Effector memory CD8-positive, alpha-beta T cell (primary cell): ENCODE measurements at regions not wholly inside any gene's neighbourhood (a gene's known extent, or its start where the extent isn't known, plus 50 kb on each side); places are given as distances from the start of the nearest gene placed in this dataset.

Experiments
- ATAC-seq: fragments of 150-1000 bp; cut with Tn5 transposase; replicated peaks from 2 replicates; pipeline ENCODE4 v1.10.0; 2021; ENCODE audit warnings: mild to moderate bottlenecking, moderate library complexity
- DNase-seq, 3 experiments: peaks; one replicate each; pipeline ENCODE4 v3.0.0; 2021
- H3K27ac Mint-ChIP-seq, 2 donors: one replicate each; pipeline ENCODE4 v1.8.0; 2022; ENCODE audit warnings: mild to moderate bottlenecking in 2 of 2, mixed read lengths in 2 of 2, moderate library complexity in 2 of 2
- H3K27me3 Mint-ChIP-seq, 2 donors: one replicate each; pipeline ENCODE4 v1.8.0; 2022; ENCODE audit warnings: mixed read lengths in 2 of 2
- H3K36me3 Mint-ChIP-seq: one replicate; pipeline ENCODE4 v1.8.0; 2022; ENCODE audit warnings: mild to moderate bottlenecking, moderate library complexity, mixed read lengths; ENCODE audit not compliant: insufficient read depth
- H3K4me1 Mint-ChIP-seq, 2 donors: one replicate each; pipeline ENCODE4 v1.8.0; 2022; ENCODE audit warnings: low read depth in 2 of 2, mixed read lengths in 2 of 2
- H3K4me3 Mint-ChIP-seq, 2 donors: one replicate each; pipeline ENCODE4 v1.8.0; 2022; ENCODE audit warnings: mild to moderate bottlenecking in 2 of 2, mixed read lengths in 2 of 2, moderate library complexity in 2 of 2
- H3K9me3 Mint-ChIP-seq, 2 donors: one replicate each; pipeline ENCODE4 v1.8.0; 2022; ENCODE audit warnings: mixed read lengths in 2 of 2

DNA sequence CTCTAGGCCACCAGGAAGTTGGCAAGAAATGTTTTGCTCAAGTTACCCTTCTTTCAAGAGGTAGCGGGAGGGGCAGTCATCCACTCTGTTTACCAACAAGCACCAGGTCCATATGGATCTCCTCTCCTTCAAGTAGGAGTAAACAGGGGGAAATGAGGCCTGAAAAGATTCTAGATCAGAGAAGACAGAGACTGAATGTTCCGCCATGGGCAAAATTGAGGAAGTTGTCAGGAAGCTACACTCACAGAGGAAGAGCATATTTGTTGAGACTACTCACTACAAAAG, 81.6 kb downstream of the KLF15 start:
- no peaks in the 10 kb centered on the region for H3K9me3 Mint-ChIP-seq
- no peak for DNase-seq
- ATAC-seq = no peak
- H3K4me3 Mint-ChIP-seq = no peak overlapping the region
- peaks cover 60 to 67% of the 10 kb centered on the region in 2 donors for H3K27me3 Mint-ChIP-seq
- H3K36me3 Mint-ChIP-seq = no peaks in the 10 kb centered on the region
- H3K27ac Mint-ChIP-seq = no peak overlapping the region
- H3K4me1 Mint-ChIP-seq = no peaks in the 10 kb centered on the region

DNA sequence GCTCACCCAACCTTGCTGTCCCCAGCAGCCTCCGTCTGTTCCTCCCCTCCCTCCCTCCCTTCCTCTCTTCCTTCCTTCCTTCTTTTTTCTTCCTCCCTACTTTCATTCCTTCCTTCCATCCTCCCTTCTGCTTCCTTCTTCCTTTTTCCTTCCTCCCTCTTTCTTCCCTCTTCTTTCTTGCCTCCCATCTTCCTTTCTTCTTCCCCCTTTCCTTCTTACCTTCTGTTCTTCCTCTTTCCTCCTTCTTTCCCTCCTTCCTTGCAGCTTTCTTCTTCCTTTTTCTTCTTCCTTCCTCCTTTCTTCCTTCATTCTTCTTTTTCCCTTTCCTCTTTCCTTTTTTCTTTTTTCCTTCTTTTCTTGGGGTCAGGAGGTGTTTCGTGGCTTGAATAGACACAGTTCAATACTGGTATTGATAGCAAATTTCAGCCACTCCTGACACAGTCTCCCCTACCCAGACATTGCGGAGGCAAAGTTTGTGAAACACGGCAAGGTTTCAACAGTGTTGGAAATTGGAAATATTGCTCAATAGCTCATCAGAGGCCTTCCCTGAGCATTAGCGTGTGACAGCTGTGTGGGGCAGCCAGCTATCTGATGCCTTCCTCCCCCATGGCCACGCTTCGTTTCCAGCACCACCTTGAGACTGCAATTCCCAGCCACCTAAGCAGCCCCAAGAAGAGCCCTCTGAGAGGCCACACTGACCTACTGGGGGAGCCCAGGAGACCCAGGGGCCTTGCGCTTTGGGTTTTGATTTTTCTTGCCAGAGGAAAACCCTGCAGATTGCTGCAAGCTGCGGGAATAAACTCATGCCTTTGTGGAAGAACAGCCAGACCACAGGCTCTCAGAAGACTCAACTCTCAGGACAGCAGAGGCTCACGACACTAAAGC, 82.2 kb downstream of the KLF15 start:
- no peaks in the 10 kb centered on the region for H3K4me1 Mint-ChIP-seq
- H3K27me3 Mint-ChIP-seq = peaks cover 58 to 67% of the 10 kb centered on the region in 2 donors
- no peak overlapping the region for H3K4me3 Mint-ChIP-seq
- H3K36me3 Mint-ChIP-seq = no peaks in the 10 kb centered on the region
- H3K27ac Mint-ChIP-seq = no peak overlapping the region
- no peak for ATAC-seq
- no peaks in the 10 kb centered on the region for H3K9me3 Mint-ChIP-seq
- DNase-seq = no peak

- Mint-ChIP-seq H3K9me3 (no peaks in the 10 kb centered on the region), H3K4me3 (no peak overlapping the region), H3K27ac (no peak overlapping the region), H3K27me3 (peaks cover 56 to 74% of the 10 kb centered on the region in 2 donors), H3K4me1 (peaks cover 0 to 2% of the 10 kb centered on the region in 2 donors), H3K36me3 (no peaks in the 10 kb centered on the region)
- DNase-seq (no peak), ATAC-seq (no peak)
These were observed 86.9 kb downstream of the KLF15 start for GRCh38 chr3:126270145-126270811.

DNA sequence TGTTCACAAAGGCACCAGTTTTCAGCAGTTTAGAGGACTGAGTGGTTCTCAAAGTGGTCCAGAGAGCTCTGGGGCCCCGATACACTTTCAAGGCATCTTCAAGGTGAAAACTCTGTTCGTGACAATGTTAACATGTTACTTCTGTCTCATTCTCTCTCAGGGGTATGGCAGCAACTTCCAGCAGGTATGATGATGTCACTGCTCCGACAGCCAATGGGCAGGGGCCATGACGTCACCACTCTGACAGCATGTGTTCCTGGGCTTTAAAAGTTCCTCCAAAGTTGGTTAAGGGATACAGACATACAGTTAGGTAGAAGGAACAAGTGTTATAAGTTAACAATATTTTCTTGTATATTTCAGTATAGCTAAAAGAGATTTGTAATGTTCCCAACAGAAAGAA, 87.9 kb downstream of the KLF15 start:
- no peak for ATAC-seq
- H3K9me3 Mint-ChIP-seq = no peaks in the 10 kb centered on the region
- no peak for DNase-seq
- H3K27ac Mint-ChIP-seq = no peak overlapping the region
- peaks cover 0 to 2% of the 10 kb centered on the region in 2 donors for H3K4me1 Mint-ChIP-seq
- H3K4me3 Mint-ChIP-seq = no peak overlapping the region
- no peaks in the 10 kb centered on the region for H3K36me3 Mint-ChIP-seq
- H3K27me3 Mint-ChIP-seq = peaks cover 55 to 79% of the 10 kb centered on the region in 2 donors

- peaks cover 0 to 2% of the 10 kb centered on the region in 2 donors for H3K4me1 Mint-ChIP-seq
- H3K27me3 Mint-ChIP-seq = peaks cover 55 to 79% of the 10 kb centered on the region in 2 donors
- no peak for DNase-seq
- H3K9me3 Mint-ChIP-seq = no peaks in the 10 kb centered on the region
- H3K4me3 Mint-ChIP-seq = no peak overlapping the region
- no peak for ATAC-seq
- no peak overlapping the region for H3K27ac Mint-ChIP-seq
- no peaks in the 10 kb centered on the region for H3K36me3 Mint-ChIP-seq
These were observed 88.3 kb downstream of the KLF15 start for GRCh38 chr3:126268866-126269265.

DNA sequence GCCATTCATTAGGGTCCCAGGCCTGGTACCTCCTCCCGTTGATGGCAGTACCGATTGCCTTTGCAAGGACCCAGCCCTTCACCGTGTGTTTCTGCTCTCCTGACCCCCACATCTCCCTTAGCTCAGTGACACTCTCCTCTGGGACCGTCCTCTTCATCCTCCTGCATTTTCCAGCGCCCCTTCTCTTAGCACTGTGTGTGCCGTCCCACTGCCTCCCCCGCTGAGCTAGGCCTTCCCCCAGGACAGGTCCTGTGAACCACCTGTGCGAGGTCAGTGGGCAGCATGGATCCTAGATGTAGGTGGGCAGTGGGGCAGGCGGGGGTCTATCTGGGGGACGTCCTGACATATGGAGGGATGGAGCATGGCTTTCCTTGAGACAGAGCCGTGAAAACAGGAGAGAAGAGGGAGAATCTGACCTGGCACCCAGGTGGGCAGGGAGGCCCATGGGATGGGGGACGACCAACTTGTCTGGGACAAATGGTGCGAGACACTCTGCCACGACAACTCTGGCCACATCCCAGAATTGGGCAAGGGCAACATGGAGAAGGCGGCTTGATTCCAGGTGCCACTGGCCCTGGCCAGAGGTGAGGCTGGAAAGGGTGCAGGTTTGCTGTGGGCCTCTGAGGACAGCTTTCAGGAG, 87.7 kb upstream of the ALDH1L1 start:
- Mint-ChIP-seq H3K36me3 (no peaks in the 10 kb centered on the region), H3K4me3 (no peak overlapping the region), H3K4me1 (peaks cover 0 to 2% of the 10 kb centered on the region in 2 donors), H3K27me3 (peaks cover 58 to 79% of the 10 kb centered on the region in 2 donors), H3K27ac (no peak overlapping the region), H3K9me3 (no peaks in the 10 kb centered on the region)
- no peak for ATAC-seq
- DNase-seq = no peak

- no peak overlapping the region for H3K27ac Mint-ChIP-seq
- H3K36me3 Mint-ChIP-seq = no peaks in the 10 kb centered on the region
- peaks cover 64 to 82% of the 10 kb centered on the region in 2 donors for H3K27me3 Mint-ChIP-seq
- H3K4me1 Mint-ChIP-seq = peaks cover 0 to 2% of the 10 kb centered on the region in 2 donors
- no peak for ATAC-seq
- no peak overlapping the region for H3K4me3 Mint-ChIP-seq
- no peak for DNase-seq
- H3K9me3 Mint-ChIP-seq = no peaks in the 10 kb centered on the region
These were observed 87.0 kb upstream of the ALDH1L1 start for GRCh38 chr3:126267169-126267975.

DNA sequence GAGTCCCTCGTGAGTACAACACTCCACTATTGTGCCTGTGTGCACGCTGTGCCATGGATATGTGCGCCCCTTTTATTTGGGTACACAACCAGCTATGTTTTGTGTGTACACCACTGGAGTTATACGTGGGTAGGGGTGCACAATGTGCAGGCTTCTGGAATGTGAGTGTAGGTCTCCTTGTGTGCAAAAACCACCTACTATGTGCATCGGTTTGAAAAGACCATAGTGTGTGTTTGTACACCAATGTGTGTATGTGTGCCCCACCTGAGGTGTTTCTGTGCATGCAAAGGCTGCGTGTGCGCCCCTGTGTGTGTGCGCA, 86.4 kb upstream of the ALDH1L1 start:
- no peak overlapping the region for H3K27ac Mint-ChIP-seq
- peaks cover 65 to 86% of the 10 kb centered on the region in 2 donors for H3K27me3 Mint-ChIP-seq

DNA sequence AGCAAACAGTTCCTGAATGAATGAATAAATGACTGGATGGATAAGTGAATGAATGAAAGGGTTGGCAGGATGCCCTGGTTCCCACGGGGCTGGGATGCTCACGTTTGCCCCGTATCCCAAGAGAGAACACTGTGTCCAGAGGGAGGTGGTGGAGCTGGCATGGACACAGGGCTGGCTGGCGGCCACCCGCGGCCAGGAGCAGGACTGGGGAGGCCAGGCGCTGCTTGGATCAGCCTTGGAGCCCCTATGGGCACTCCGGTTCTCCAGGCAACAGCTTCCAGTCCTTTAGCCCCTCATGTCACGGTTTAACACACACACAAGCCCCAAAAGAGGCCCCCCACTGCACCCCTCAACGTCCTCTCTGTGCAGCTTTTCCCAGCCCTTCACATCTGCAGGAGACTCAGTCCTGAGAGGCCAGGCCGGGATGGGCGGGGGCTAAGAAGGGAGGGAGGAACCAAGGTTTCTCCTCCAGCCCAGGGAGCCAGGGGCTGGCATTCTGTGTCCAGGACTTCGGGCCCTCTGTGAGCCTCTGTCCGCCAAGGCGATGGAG, 86.0 kb upstream of the ALDH1L1 start:
- Mint-ChIP-seq H3K4me3 (no peak overlapping the region), H3K36me3 (no peaks in the 10 kb centered on the region), H3K27ac (no peak overlapping the region), H3K27me3 (peaks cover 65 to 86% of the 10 kb centered on the region in 2 donors), H3K4me1 (peaks cover 0 to 2% of the 10 kb centered on the region in 2 donors), H3K9me3 (no peaks in the 10 kb centered on the region)
- no peak for DNase-seq
- ATAC-seq = no peak

More for the DNA sequence above, 86.4 kb upstream of the ALDH1L1 start:
- Mint-ChIP-seq H3K4me1 (peaks cover 0 to 2% of the 10 kb centered on the region in 2 donors), H3K36me3 (no peaks in the 10 kb centered on the region), H3K9me3 (no peaks in the 10 kb centered on the region), H3K4me3 (no peak overlapping the region)
- no peak for DNase-seq
- ATAC-seq = no peak

GRCh38 chr3:126264952-126265351, 84.6 kb upstream of the ALDH1L1 start:
- Mint-ChIP-seq H3K4me1 (peaks cover 0 to 4% of the 10 kb centered on the region in 2 donors), H3K4me3 (no peak overlapping the region), H3K27ac (no peak overlapping the region), H3K27me3 (peaks cover 66 to 93% of the 10 kb centered on the region in 2 donors), H3K36me3 (peaks cover 3% of the 10 kb centered on the region), H3K9me3 (no peaks in the 10 kb centered on the region)
- no peak for ATAC-seq
- DNase-seq = no peak

- H3K4me1 Mint-ChIP-seq = peaks cover 0 to 4% of the 10 kb centered on the region in 2 donors
- no peak overlapping the region for H3K4me3 Mint-ChIP-seq
- no peak overlapping the region for H3K27ac Mint-ChIP-seq
- peaks cover 63 to 91% of the 10 kb centered on the region in 2 donors for H3K27me3 Mint-ChIP-seq
- ATAC-seq (no peak), DNase-seq (no peak)
- peaks cover 3% of the 10 kb centered on the region for H3K36me3 Mint-ChIP-seq
- H3K9me3 Mint-ChIP-seq = no peaks in the 10 kb centered on the region
These were observed 84.0 kb upstream of the ALDH1L1 start for GRCh38 chr3:126264381-126264780.

GRCh38 chr3:126263971-126264370, 83.6 kb upstream of the ALDH1L1 start:
- Mint-ChIP-seq H3K9me3 (no peaks in the 10 kb centered on the region), H3K4me3 (no peak overlapping the region)
- ATAC-seq = no peak

GRCh38 chr3:126263539-126263938, 83.2 kb upstream of the ALDH1L1 start:
- Mint-ChIP-seq H3K4me1 (peaks cover 4 to 6% of the 10 kb centered on the region in 2 donors), H3K36me3 (peaks cover 3% of the 10 kb centered on the region), H3K27ac (no peak overlapping the region), H3K4me3 (no peak overlapping the region), H3K27me3 (peaks cover 60 to 82% of the 10 kb centered on the region in 2 donors), H3K9me3 (no peaks in the 10 kb centered on the region)
- no peak for ATAC-seq
- no peak for DNase-seq

More at GRCh38 chr3:126263971-126264370, 83.6 kb upstream of the ALDH1L1 start:
- peaks cover 60 to 86% of the 10 kb centered on the region in 2 donors for H3K27me3 Mint-ChIP-seq
- H3K36me3 Mint-ChIP-seq = peaks cover 3% of the 10 kb centered on the region
- H3K27ac Mint-ChIP-seq = no peak overlapping the region
- no peak for DNase-seq
- H3K4me1 Mint-ChIP-seq = peaks cover 1 to 4% of the 10 kb centered on the region in 2 donors
